ENCODE measurements at regions not wholly inside any gene's neighbourhood (a gene's known extent, or its start where the extent isn't known, plus 50 kb on each side); places are given as distances from the start of the nearest gene placed in this dataset.

DNA sequence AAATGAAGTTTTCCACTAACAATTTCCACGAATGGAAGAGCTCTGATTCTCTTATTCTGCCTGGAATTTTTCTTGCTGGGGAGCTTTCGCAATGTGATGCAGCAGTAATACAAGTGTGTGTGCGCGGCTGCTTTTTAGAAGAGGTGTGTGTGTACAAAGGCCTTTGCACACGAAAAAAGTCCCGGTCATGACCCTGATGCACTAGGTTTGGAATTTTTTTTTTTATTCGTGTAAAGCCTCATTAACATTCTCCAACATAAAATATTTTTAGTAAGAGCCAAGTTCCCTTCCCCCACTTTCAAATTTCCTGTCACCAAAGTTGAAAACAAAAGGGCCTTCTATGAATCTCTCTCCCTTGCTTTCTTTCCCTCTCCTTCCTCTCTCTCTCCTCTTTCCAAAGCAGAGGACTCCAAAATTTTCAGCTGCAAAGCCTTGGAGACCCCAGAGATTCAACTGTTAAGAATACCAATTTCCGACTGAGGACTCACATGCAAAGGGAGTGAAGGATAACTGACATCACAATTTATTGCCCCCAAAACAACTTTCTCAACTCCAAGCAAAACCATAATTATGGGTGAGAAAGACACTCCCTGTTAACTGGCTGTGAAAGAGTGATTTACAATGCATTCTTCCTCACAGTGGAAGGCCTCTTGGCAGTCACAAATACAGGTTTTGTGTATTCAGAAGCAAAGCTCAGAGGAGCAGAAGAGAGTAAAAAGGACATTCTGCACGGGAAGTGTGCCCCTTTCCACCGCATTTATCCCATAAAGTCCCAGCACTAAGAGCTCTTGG, 421.2 kb upstream of the JARID2 start:
- Histone ChIP-seq H3K27me3 (no peaks in the 10 kb centered on the region), H3K9me3 (no peaks in the 10 kb centered on the region), H3K4me1 (no peaks in the 10 kb centered on the region), H3K27ac (no peak overlapping the region), H3K4me3 (no peak overlapping the region), H3K36me3 (ENCODE audit: low read depth, missing control alignments) (no peaks in the 10 kb centered on the region)
- WGBS, 2 donors: 76% methylated on average over 10 of the region's 10 CpGs
- intact Hi-C loops (cut with DNase I; ENCODE audit: low total_unique reads): no loop called here
- DNase-seq: no peak
- TF ChIP-seq POLR2A (IDR thresholded peaks at IDR 0.05): no peak
- TF ChIP-seq, protein P1, sequence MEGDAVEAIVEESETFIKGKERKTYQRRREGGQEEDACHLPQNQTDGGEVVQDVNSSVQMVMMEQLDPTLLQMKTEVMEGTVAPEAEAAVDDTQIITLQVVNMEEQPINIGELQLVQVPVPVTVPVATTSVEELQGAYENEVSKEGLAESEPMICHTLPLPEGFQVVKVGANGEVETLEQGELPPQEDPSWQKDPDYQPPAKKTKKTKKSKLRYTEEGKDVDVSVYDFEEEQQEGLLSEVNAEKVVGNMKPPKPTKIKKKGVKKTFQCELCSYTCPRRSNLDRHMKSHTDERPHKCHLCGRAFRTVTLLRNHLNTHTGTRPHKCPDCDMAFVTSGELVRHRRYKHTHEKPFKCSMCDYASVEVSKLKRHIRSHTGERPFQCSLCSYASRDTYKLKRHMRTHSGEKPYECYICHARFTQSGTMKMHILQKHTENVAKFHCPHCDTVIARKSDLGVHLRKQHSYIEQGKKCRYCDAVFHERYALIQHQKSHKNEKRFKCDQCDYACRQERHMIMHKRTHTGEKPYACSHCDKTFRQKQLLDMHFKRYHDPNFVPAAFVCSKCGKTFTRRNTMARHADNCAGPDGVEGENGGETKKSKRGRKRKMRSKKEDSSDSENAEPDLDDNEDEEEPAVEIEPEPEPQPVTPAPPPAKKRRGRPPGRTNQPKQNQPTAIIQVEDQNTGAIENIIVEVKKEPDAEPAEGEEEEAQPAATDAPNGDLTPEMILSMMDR (IDR thresholded peaks at IDR 0.05): no peak

DNA sequence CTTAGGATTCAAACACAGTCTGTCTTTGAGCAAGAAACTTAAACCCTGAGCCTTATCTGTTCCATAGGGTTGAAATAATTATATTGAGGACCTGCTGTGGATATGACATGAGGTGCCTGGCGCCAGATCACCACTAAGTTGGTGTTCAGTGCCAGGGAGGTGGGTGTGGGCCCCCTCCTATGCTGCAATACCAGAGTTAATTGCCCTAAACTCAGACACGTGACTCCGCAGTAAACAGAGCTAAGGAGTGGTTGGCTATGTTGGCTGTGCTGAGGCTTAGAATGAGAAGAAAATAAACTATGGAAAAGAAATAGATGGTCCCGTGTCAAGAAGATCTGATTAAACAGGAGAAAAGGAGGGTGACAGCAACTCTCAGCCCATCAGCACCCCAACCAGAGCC, 419.4 kb upstream of the JARID2 start:
- TF ChIP-seq, protein P1 (IDR thresholded peaks at IDR 0.05): no peak
- TF ChIP-seq POLR2A (IDR thresholded peaks at IDR 0.05): no peak
- intact Hi-C loops (cut with DNase I; ENCODE audit: low total_unique reads): no loop called here
- Histone ChIP-seq H3K9me3 (no peaks in the 10 kb centered on the region), H3K4me1 (no peaks in the 10 kb centered on the region), H3K4me3 (no peak overlapping the region), H3K27ac (no peak overlapping the region), H3K27me3 (no peaks in the 10 kb centered on the region), H3K36me3 (ENCODE audit: low read depth, missing control alignments) (no peaks in the 10 kb centered on the region)
- WGBS, 2 donors: 90% methylated on average over 4 of the region's 4 CpGs
- no peak for DNase-seq

DNA sequence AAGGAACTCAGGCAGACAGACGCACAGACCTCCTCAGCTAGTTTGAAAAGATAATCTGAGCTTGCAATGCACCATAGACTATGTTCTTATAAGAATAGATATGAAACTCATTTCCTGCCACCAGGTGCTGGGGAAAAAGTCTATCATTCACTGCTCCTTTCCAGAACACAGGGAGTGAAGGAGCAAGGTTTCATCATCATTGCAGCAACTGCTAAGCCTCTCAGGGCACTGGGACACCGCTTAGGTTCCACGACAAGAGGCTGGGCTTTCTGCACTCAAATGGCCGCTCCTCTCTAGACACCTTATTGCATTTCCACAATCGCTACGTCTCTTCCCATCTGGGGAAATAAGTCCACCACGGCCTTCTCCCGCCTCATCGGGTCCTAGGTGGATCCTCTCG, 418.5 kb upstream of the JARID2 start:
- intact Hi-C loops (cut with DNase I; ENCODE audit: low total_unique reads): no loop called here
- 92 to 97% methylated on average over 10 of the region's 10 CpGs for WGBS, 2 donors

DNA sequence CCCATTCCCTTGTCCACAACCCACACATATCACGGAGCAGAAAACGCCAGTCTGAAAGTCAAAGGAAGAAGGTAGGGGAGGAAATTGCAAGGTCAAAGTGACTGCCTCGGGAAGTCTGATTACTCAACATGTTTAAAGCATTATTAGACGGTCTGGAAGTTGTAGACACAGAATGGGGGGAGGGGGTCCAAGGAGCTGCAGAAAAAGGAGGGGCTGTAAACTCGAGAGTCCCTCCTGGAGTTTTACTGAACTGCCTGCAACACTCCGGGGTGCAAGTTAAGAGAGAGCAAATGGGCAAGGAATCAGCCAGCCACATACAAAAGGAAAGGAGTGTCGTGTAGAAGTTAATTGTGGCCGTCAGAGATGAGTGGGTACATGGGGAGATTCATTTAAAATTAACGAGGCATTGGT, 417.7 kb upstream of the JARID2 start:
- Histone ChIP-seq H3K27ac (no peak overlapping the region), H3K27me3 (no peaks in the 10 kb centered on the region), H3K4me1 (no peaks in the 10 kb centered on the region), H3K36me3 (ENCODE audit: low read depth, missing control alignments) (no peaks in the 10 kb centered on the region), H3K9me3 (no peaks in the 10 kb centered on the region), H3K4me3 (no peak overlapping the region)
- no peak for DNase-seq
- 74 to 87% methylated on average over 9 of the region's 9 CpGs for WGBS, 2 donors
- no peak for TF ChIP-seq POLR2A (IDR thresholded peaks at IDR 0.05)
- TF ChIP-seq, protein P1 (IDR thresholded peaks at IDR 0.05): no peak
- intact Hi-C loops (cut with DNase I; ENCODE audit: low total_unique reads): no loop called here

More for the DNA sequence above, 418.5 kb upstream of the JARID2 start:
- H3K36me3 ChIP-seq (ENCODE audit: low read depth, missing control alignments): no peaks in the 10 kb centered on the region
- TF ChIP-seq POLR2A (IDR thresholded peaks at IDR 0.05): no peak
- TF ChIP-seq, protein P1 (IDR thresholded peaks at IDR 0.05): no peak
- H3K27me3 ChIP-seq: no peaks in the 10 kb centered on the region
- no peak overlapping the region for H3K27ac ChIP-seq
- no peaks in the 10 kb centered on the region for H3K4me1 ChIP-seq
- DNase-seq: no peak
- H3K9me3 ChIP-seq: no peaks in the 10 kb centered on the region
- H3K4me3 ChIP-seq: no peak overlapping the region

DNA sequence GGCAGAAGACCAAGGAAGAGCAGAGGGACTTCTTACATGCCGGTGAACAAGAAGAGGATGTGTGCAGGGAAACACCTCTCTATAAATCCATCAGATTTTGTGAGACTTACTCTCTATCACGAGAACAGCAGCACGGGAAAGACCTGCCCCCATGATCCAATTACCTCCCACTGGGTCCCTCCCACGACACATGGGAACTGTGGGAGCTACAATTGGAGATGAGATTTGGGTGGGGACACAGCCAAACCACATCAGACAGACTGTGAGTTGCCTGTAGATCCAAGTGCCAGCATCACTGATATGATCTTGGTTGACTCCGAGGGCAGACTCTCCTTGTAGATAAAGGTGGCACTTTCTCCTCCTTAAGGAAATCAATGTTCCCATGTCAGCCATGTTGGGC, 414.8 kb upstream of the JARID2 start:
- no peaks in the 10 kb centered on the region for H3K27me3 ChIP-seq
- TF ChIP-seq, protein P1 (IDR thresholded peaks at IDR 0.05): no peak
- no peak for TF ChIP-seq POLR2A (IDR thresholded peaks at IDR 0.05)
- no peak overlapping the region for H3K27ac ChIP-seq
- intact Hi-C loops (cut with DNase I; ENCODE audit: low total_unique reads): no loop called here
- no peaks in the 10 kb centered on the region for H3K9me3 ChIP-seq
- H3K4me1 ChIP-seq: no peaks in the 10 kb centered on the region
- DNase-seq: no peak
- no peak overlapping the region for H3K4me3 ChIP-seq
- H3K36me3 ChIP-seq (ENCODE audit: low read depth, missing control alignments): no peaks in the 10 kb centered on the region
- WGBS, 2 donors: 83 to 85% methylated on average over 5 of the region's 5 CpGs
